OCI-LY7 (cell line): ENCODE measurements at regions not wholly inside any gene's neighbourhood (a gene's known extent, or its start where the extent isn't known, plus 50 kb on each side); places are given as distances from the start of the nearest gene placed in this dataset.

Experiments
- BruUV-seq: library from RNA; stranded (reverse); fragments of 400-500 nt; replicated peaks from 2 replicates; lab custom pipeline; 2021; lab: Mats Ljungman, UMichigan
- CTCF ChIA-PET: fragments of 300-600 bp; sonication (Branson Sonifier 250); formaldehyde crosslinking; loops from one replicate; lab custom pipeline; 2022; ENCODE audit warnings: antibody characterized with exemption; ENCODE audit not compliant: unreplicated experiment; lab: Charles Lee
- POLR2A ChIA-PET: fragments of 300-600 bp; sonication (Branson Sonifier 250); formaldehyde crosslinking; loops from one replicate; lab custom pipeline; 2022; ENCODE audit warnings: antibody characterized with exemption; lab: Charles Lee
- DNase-seq: peaks from one replicate; pipeline ENCODE4 v3.0.0-alpha.2; 2015; ENCODE audit warnings: low spot score
- H2AFZ ChIP-seq: fragments of 200-600 bp; sonication (generic), shearing (Covaris generic); 2 replicates; pipeline ENCODE4 v1.6.1; 2014; ENCODE audit warnings: mild to moderate bottlenecking, antibody characterized with exemption, low read length, moderate library complexity
- H3K27ac ChIP-seq: fragments of 200-600 bp; sonication (generic); 2 replicates; pipeline ENCODE4 v1.5.1; 2014; ENCODE audit warnings: mixed run types, low read depth, mild to moderate bottlenecking, moderate library complexity, low read length, inconsistent platforms; ENCODE audit not compliant: poor library complexity, severe bottlenecking
- H3K36me3 ChIP-seq: fragments of 200-600 bp; sonication (generic); 2 replicates; pipeline ENCODE4 v1.6.1; 2014; ENCODE audit warnings: mild to moderate bottlenecking, antibody characterized with exemption, low read length, moderate library complexity, mixed read lengths; ENCODE audit not compliant: insufficient read depth
- H3K4me1 ChIP-seq: fragments of 200-600 bp; sonication (generic); 2 replicates; pipeline ENCODE4 v1.5.1; 2014; ENCODE audit warnings: mild to moderate bottlenecking, low read length; ENCODE audit not compliant: insufficient read depth, poor library complexity, severe bottlenecking
- H3K4me2 ChIP-seq: fragments of 200-600 bp; sonication (generic); 2 replicates; pipeline ENCODE4 v1.6.1; 2014; ENCODE audit warnings: mild to moderate bottlenecking, low read length
- H3K4me3 ChIP-seq: fragments of 200-600 bp; sonication (generic); 2 replicates; pipeline ENCODE4 v1.5.1; 2014; ENCODE audit warnings: mild to moderate bottlenecking, low read depth, low read length; ENCODE audit not compliant: poor library complexity, severe bottlenecking
- H3K79me2 ChIP-seq: fragments of 200-600 bp; sonication (generic); 2 replicates; pipeline ENCODE4 v1.6.1; 2016; ENCODE audit warnings: low read depth, mild to moderate bottlenecking, low read length, moderate library complexity, mixed read lengths; ENCODE audit not compliant: insufficient read depth
- H3K9me2 ChIP-seq: fragments of 200-600 bp; sonication (generic); 2 replicates; pipeline ENCODE4 v1.6.1; 2016; ENCODE audit warnings: mild to moderate bottlenecking, low read length, mixed read lengths; ENCODE audit not compliant: insufficient read depth
- H3K9me3 ChIP-seq: fragments of 200-600 bp; sonication (generic); 2 replicates; pipeline ENCODE4 v1.6.1; 2014; ENCODE audit warnings: mild to moderate bottlenecking, mixed run types, low read length, mixed read lengths
- H4K20me1 ChIP-seq: fragments of 200-600 bp; sonication (generic); 2 replicates; pipeline ENCODE4 v1.6.1; 2014; ENCODE audit warnings: mild to moderate bottlenecking, antibody characterized with exemption, low read length, moderate library complexity, mixed read lengths; ENCODE audit not compliant: insufficient read depth
- CTCF ChIP-seq: fragments of 200-600 bp; sonication (generic); conservative IDR thresholded peaks from 2 replicates; pipeline ENCODE4 v1.5.1; 2014; ENCODE audit warnings: mild to moderate bottlenecking, antibody characterized with exemption, low read length, moderate library complexity, mixed read lengths
- EZH2phosphoT487 ChIP-seq: fragments of 200-600 bp; sonication (generic); IDR thresholded peaks from 2 replicates; pipeline ENCODE4 v1.6.1; 2018; ENCODE audit warnings: low read depth, borderline replicate concordance, mild to moderate bottlenecking, mixed run types, antibody characterized with exemption, low read length, moderate library complexity, mixed read lengths
- intact Hi-C: fragments of 100-400 bp; cut with micrococcal nuclease; formaldehyde crosslinking; loops from one replicate; pipeline ENCODE4 v1.10.0; 2022; ENCODE audit not compliant: unreplicated experiment

- no peak overlapping the region for H2AFZ ChIP-seq
- H3K9me2 ChIP-seq, result no peaks in the 10 kb centered on the region
- intact Hi-C loops, result loop anchor here (5.0 kb wide), 1 partner anchor 560 kb away; the partner anchor contains the start of gene CYP20A1
- no peaks in the 10 kb centered on the region for H3K79me2 ChIP-seq
- no peak overlapping the region for H3K27ac ChIP-seq
- peaks cover 48% of the 10 kb centered on the region for H3K4me1 ChIP-seq
- POLR2A ChIA-PET, result interaction anchor here (2.6 kb wide), 1 partner anchor 18 kb away, joined by 7 read pairs; no protein-coding TSS in a partner anchor
- no peak for TF ChIP-seq EZH2phosphoT487
- CTCF ChIA-PET, result no interaction called here
- no TSS peak for BruUV-seq
- H3K9me3 ChIP-seq, result peaks cover 8% of the 10 kb centered on the region; the same call in 1 of the 2 replicates
- H3K36me3 ChIP-seq, result no peaks in the 10 kb centered on the region
- no peak overlapping the region for H3K4me3 ChIP-seq
- no peak for DNase-seq
- no peak overlapping the region for H3K4me2 ChIP-seq
- H4K20me1 ChIP-seq, result no peaks in the 10 kb centered on the region
These were observed 69.9 kb upstream of the CTLA4 start for GRCh38 chr2:203797712-203798111.

DNA sequence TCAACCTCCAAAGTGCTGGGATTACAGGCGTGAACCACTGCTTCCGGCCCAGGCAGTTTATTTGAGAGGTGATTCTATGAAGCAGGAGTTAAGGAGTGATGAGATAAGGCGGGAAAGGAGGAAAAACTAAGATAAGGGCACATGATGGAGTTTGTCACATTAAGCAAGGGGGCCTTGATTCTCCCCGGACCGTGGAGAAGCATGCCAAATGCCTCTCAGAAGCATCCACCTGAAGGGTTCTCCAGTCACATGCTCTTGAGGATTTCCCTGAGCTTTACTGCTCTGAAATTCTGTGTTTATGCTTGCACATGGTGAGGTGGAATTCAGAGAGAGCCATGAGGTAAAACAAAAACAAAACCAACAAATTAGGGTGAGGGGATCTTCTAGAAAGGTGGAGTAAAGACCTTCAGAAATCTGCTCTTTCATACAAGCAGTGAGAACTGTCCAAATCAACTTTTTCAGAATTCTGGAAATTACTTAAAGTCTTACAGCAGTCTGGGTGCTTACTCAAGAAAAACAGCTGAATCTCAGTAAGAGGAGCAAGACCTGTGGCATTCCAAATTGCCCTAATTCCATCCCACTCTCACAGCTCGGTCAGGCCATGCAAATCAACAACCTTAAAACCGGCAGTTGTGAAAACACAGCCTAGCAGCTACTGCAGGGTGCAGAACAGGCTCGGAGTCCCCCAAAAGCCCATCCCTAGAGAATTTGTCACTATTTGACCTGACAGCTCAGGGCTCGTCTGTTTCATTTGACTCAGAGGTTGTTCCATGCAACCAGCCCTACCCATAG, 69.1 kb upstream of the CTLA4 start:
- POLR2A ChIA-PET, result interaction anchor here (0.5 to 2.6 kb wide), 5 partner anchors 10 to 289 kb away, joined by 3 to 7 read pairs (median 6); partner anchors contain the start of gene CD28
- TF ChIP-seq EZH2phosphoT487, result no peak
- TF ChIP-seq CTCF, result no peak
- Histone ChIP-seq H3K36me3 (no peaks in the 10 kb centered on the region), H3K79me2 (no peaks in the 10 kb centered on the region), H3K9me3 (peaks cover 8% of the 10 kb centered on the region; the same call in 1 of the 2 replicates), H4K20me1 (no peaks in the 10 kb centered on the region), H3K4me2 (peak overlapping the region; percentile 38), H3K4me1 (peaks cover 48% of the 10 kb centered on the region), H2AFZ (peak overlapping the region; percentile 68; the same call in 1 of the 2 replicates), H3K9me2 (no peaks in the 10 kb centered on the region), H3K4me3 (no peak overlapping the region), H3K27ac (no peak overlapping the region)
- intact Hi-C loops, result loop anchor here (5.0 kb wide), 1 partner anchor 561 kb away; the partner anchor contains the start of gene CYP20A1
- DNase-seq, result no peak
- no TSS peak for BruUV-seq
- CTCF ChIA-PET, result no interaction called here

DNA sequence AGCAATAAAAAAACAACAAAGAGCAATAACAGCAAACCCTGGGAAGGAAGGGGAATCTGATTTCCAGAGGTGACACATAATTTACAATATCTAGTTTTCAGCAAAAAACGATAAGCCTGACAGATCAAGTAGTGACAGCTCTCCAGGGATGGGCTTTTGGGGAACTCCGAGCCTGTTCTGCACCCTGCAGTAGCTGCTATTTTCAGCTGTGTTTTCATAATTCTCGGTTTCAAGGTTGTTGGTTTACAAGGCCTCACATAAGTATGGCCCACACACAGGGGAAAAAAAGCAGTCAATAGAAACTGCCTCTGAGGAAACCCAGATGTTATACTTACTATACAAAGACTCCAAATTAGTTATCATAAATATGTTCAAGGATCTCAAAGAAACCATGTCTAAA, 67.7 kb upstream of the CTLA4 start:
- BruUV-seq, result no TSS peak
- Histone ChIP-seq H4K20me1 (no peaks in the 10 kb centered on the region), H3K27ac (no peak overlapping the region), H3K36me3 (no peaks in the 10 kb centered on the region), H3K9me2 (no peaks in the 10 kb centered on the region), H3K4me3 (peak overlapping the region; percentile 1), H3K79me2 (no peaks in the 10 kb centered on the region), H3K4me2 (peak overlapping the region; percentile 20), H2AFZ (no peak overlapping the region), H3K9me3 (peaks cover 8% of the 10 kb centered on the region; the same call in 1 of the 2 replicates), H3K4me1 (peaks cover 48% of the 10 kb centered on the region)
- intact Hi-C loops, result loop anchor here (5.0 kb wide), 1 partner anchor 563 kb away; the partner anchor contains the start of gene CYP20A1
- ChIA-PET CTCF (interaction anchor here (0.7 kb wide), 1 partner anchor 315 kb away, joined by 3 read pairs; no protein-coding TSS in a partner anchor), POLR2A (interaction anchor here (1.0 to 2.6 kb wide), 5 partner anchors 8 to 93 kb away, joined by 3 to 7 read pairs (median 7); partner anchors contain the start of gene CD28)
- TF ChIP-seq CTCF (no peak), EZH2phosphoT487 (no peak)
- DNase-seq, result peak; percentile 69
